HUES6 (cell line): ENCODE measurements at regions not wholly inside any gene's neighbourhood (a gene's known extent, or its start where the extent isn't known, plus 50 kb on each side); places are given as distances from the start of the nearest gene placed in this dataset.

Experiments
- H3K27ac ChIP-seq: 2 replicates; pipeline ENCODE4 v1.7.0; 2013; ENCODE audit warnings: low read depth, mild to moderate bottlenecking, low read length, inconsistent platforms
- H3K27me3 ChIP-seq: 2 replicates; pipeline ENCODE4 v1.6.1; 2013; ENCODE audit warnings: low read length; ENCODE audit not compliant: control insufficient read depth, insufficient read depth
- H3K36me3 ChIP-seq: 2 replicates; pipeline ENCODE4 v1.6.1; 2013; ENCODE audit warnings: low read length; ENCODE audit not compliant: control insufficient read depth, insufficient read depth
- H3K4me1 ChIP-seq: 2 replicates; pipeline ENCODE4 v1.6.1; 2013; ENCODE audit warnings: low read length; ENCODE audit not compliant: control insufficient read depth, insufficient read depth
- H3K4me3 ChIP-seq: 2 replicates; pipeline ENCODE4 v1.5.1; 2013; ENCODE audit warnings: low read depth, low read length
- H3K9ac ChIP-seq: one replicate; pipeline ENCODE4 v1.6.1; 2013; ENCODE audit warnings: mild to moderate bottlenecking, low read length
- H3K9me3 ChIP-seq: 2 replicates; pipeline ENCODE4 v1.6.1; 2013; ENCODE audit warnings: low read depth, low read length; ENCODE audit not compliant: control insufficient read depth, insufficient read depth

GRCh38 chr9:82582693-82583092 is 480.2 kb downstream of the RASEF start:
- Histone ChIP-seq H3K4me1 (peaks cover 3% of the 10 kb centered on the region; the same call in 1 of the 2 replicates), H3K27me3 (no peaks in the 10 kb centered on the region), H3K4me3 (no peak overlapping the region), H3K27ac (no peak overlapping the region), H3K9me3 (no peaks in the 10 kb centered on the region; the same call in 1 of the 2 replicates), H3K9ac (no peak overlapping the region), H3K36me3 (no peaks in the 10 kb centered on the region)

DNA sequence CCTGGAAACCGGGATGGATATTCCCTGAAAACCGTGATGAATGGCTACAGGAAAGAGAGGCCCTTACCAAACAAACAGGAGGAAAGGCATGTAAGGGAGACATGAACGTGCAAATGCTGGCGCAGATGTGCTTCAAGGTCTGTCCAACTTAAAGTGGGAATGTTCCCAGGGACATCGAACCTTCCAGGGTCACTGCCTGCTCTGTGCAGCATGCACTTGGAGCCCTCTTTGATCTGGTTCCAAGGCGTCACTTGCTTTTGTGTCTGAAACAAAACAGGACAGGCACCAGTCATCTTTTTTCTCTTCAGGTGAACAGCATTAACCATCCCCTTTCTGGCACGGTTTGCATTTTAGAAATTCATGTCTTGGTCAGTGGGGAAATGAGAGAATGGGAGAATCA is 479.4 kb downstream of the RASEF start:
- H3K36me3 ChIP-seq: no peaks in the 10 kb centered on the region
- peaks cover 3% of the 10 kb centered on the region; the same call in 1 of the 2 replicates for H3K4me1 ChIP-seq

GRCh38 chr9:82584349-82584863 is 478.5 kb downstream of the RASEF start:
- peaks cover 3% of the 10 kb centered on the region; the same call in 1 of the 2 replicates for H3K4me1 ChIP-seq
- H3K9me3 ChIP-seq: no peaks in the 10 kb centered on the region; the same call in 1 of the 2 replicates
- no peak overlapping the region for H3K9ac ChIP-seq

More for the DNA sequence above, 479.4 kb downstream of the RASEF start:
- no peak overlapping the region for H3K4me3 ChIP-seq
- H3K9me3 ChIP-seq: no peaks in the 10 kb centered on the region; the same call in 1 of the 2 replicates
- no peaks in the 10 kb centered on the region for H3K27me3 ChIP-seq
- no peak overlapping the region for H3K27ac ChIP-seq
- H3K9ac ChIP-seq: no peak overlapping the region

DNA sequence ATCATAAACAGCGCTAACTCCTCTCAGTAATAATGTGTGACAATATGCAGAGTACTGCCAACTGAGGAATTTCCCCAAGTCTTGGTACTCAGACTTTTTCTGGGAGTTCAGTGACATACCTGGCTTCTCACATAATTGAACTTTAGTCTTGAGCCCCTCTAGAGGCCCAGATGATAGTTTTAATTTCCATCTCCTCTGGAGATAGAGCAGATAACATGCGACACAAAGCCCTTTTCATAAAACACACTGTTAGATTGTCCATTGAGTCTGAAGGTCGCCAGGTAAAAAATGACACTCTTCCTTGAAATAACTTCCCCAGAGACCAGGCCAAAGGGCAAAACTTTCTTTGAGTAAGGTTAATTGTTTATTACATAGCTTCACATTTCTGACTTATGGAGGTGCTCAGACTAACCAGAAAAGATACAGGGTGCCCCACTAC is 476.0 kb downstream of the RASEF start:
- Histone ChIP-seq H3K4me3 (no peak overlapping the region), H3K9ac (no peak overlapping the region), H3K9me3 (no peaks in the 10 kb centered on the region), H3K4me1 (peaks cover 3% of the 10 kb centered on the region; the same call in 1 of the 2 replicates), H3K27ac (no peak overlapping the region), H3K36me3 (no peaks in the 10 kb centered on the region), H3K27me3 (no peaks in the 10 kb centered on the region)

More at GRCh38 chr9:82584349-82584863, 478.5 kb downstream of the RASEF start:
- Histone ChIP-seq H3K27me3 (no peaks in the 10 kb centered on the region), H3K27ac (no peak overlapping the region), H3K4me3 (no peak overlapping the region), H3K36me3 (no peaks in the 10 kb centered on the region)

DNA sequence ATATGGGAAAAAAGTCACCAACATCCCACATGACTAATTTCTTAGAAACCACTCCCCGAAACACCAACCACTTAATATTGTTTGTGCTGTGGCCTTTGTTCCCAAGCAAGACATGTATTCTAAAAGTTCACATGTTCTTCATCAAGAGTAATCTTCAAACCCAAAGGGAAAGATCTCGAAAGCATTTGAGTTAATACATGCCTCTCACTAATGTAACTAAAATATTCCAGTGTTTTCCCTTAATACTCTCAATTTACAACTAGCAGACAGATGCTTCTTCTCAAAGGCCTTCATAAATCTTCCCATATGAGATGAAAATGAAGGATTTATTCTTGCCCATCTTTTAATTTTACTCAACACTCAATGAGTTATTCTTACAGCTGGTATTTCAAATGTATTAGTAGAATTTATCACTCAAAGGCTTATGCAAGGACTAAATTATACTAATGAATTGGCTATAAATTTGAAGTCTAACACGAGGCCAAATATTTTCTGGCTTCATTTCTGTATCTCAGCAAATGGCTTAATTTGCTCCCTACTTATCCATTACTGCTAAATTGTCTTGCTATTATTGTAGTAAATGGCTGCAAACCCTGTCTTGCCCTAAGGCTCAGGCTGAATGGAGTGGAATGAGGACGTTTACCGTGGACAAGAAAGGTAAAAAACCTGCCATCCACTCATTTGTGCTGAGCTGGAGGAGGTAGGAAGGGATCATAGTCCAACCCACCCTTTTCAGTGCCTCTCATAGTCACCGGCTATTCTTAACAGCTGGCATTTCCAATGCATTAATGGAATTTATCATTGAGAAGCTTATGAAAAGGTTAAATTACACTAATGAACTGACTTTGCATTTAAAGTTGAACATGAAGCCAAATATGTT is 474.4 kb downstream of the RASEF start:
- H3K27ac ChIP-seq: no peak overlapping the region
- H3K9me3 ChIP-seq: no peaks in the 10 kb centered on the region

DNA sequence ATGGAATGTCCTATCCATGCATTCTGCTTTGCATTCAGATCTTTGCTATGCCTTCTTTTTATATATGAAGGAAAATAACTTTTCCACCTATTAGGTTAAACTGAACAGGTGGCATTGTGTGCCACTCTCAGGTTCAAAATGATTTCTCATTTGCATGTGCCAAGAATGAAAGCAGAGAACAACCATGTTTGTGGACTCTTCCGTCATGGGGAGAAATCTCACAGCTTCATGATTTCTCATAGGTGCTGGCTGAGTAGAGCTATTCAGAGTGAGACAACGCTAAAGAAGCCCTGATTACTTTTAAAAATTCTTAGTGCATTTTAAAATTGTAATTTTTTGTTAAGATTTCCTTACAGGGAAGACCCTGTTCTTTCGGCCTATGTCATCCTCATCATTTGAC is 472.1 kb downstream of the RASEF start:
- H3K9ac ChIP-seq: no peak overlapping the region
- H3K4me1 ChIP-seq: no peaks in the 10 kb centered on the region
- H3K36me3 ChIP-seq: no peaks in the 10 kb centered on the region
- H3K4me3 ChIP-seq: no peak overlapping the region
- H3K27me3 ChIP-seq: no peaks in the 10 kb centered on the region
- no peaks in the 10 kb centered on the region for H3K9me3 ChIP-seq
- H3K27ac ChIP-seq: no peak overlapping the region

More for the DNA sequence above, 474.4 kb downstream of the RASEF start:
- Histone ChIP-seq H3K36me3 (no peaks in the 10 kb centered on the region), H3K9ac (no peak overlapping the region), H3K4me3 (no peak overlapping the region), H3K27me3 (no peaks in the 10 kb centered on the region), H3K4me1 (peaks cover 3% of the 10 kb centered on the region; the same call in 1 of the 2 replicates)

DNA sequence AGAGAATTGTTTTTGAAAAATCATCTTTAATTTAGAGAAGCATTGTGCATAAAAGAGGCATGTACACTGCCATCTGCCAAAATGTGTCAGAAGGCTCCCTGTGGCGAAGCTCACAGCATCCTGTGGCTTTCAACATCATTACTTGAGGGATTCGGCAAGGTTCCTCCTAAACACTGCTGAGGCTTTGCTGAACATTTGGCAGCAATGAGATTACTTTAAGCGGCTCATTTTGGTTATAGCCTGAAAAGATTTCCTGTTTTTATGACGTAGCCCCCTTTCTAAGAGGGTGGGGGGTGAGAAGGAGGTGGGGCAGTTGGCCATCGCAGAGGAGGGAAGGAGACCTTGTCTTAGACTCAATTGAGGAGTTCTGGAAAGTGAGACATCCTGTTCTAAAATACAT is 469.4 kb downstream of the RASEF start:
- H3K4me1 ChIP-seq: no peaks in the 10 kb centered on the region
- no peaks in the 10 kb centered on the region for H3K9me3 ChIP-seq

DNA sequence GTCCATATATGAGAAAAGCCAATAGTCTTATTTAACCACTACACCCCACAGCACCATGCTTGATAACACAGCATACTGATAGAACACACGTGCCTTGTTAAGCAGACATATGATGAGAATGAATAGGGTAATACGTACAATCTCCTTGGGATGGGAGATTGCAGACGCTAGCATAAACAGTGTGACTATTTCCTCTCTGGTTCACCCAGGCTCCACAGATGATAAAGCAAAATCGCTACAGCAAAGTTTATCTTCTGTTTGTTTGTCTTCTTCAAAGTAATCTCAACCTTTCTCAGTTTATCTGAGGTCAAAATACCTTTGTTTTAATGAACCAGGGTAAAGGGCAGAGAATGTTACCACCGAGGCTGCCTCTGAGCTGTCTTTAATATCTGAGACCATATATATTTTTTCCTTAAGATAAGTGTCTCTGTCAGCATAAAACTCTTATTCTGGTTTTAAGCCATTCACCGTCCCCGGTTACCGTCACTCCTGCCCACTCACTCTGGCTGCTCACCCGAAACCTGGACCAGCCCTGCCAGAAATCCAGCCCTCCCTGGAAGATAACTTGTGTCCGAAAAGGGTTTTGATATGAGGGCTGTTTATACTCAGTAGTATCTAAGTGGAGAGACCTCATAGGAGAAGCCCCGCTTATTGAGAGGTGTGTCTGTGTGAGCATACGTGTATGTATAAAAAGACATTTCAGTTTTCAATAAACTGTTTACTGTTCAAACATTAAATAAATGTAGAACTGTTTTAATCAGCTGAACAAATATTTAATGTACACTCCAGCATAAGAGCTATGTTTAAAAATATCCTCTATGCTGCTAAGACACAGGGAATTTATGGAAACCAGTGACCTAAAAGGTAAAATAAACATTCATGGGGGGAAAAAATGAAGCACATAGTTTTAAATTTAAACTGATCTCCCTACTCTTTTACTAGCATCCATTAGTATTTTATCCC is 465.4 kb downstream of the RASEF start:
- Histone ChIP-seq H3K4me1 (no peaks in the 10 kb centered on the region), H3K27ac (no peak overlapping the region), H3K9ac (no peak overlapping the region), H3K36me3 (no peaks in the 10 kb centered on the region), H3K27me3 (no peaks in the 10 kb centered on the region), H3K4me3 (no peak overlapping the region), H3K9me3 (no peaks in the 10 kb centered on the region)

More for the DNA sequence above, 469.4 kb downstream of the RASEF start:
- Histone ChIP-seq H3K9ac (no peak overlapping the region), H3K27ac (no peak overlapping the region), H3K27me3 (no peaks in the 10 kb centered on the region), H3K4me3 (no peak overlapping the region), H3K36me3 (no peaks in the 10 kb centered on the region)

- Histone ChIP-seq H3K4me3 (no peak overlapping the region), H3K4me1 (no peaks in the 10 kb centered on the region), H3K27me3 (no peaks in the 10 kb centered on the region), H3K27ac (no peak overlapping the region), H3K36me3 (no peaks in the 10 kb centered on the region), H3K9ac (no peak overlapping the region), H3K9me3 (no peaks in the 10 kb centered on the region)
These were observed 464.5 kb downstream of the RASEF start for GRCh38 chr9:82598241-82599039.

DNA sequence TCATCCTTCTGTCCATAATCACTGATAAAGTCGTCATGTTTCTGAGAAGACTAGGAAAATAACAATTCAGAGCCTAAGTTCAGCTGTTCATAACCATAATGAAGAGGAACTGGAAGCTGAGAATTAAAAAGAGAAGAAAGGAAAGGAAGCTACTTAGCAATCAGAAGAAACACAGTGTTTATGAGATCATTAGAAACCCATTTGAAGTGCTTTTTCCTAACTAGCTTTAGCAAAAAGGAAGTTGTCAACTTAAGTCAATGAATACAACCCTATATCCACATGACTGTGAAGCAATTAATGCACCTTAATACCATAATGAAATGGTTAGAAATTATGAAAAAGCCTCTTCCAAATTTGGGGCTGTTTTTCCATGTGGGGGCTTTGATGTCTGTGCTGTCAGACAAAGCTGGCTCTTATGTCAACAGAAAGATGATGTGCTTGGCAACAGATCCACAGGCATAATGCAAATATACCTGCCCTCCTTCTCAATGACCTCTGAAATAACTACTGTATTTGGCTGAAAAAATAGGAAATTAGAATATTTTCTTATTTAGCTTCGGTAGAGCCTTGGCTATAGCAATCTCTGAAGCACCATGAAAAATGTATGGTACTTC is 463.5 kb downstream of the RASEF start:
- no peaks in the 10 kb centered on the region for H3K4me1 ChIP-seq
- H3K36me3 ChIP-seq: no peaks in the 10 kb centered on the region
- H3K4me3 ChIP-seq: no peak overlapping the region
- no peak overlapping the region for H3K27ac ChIP-seq
- H3K27me3 ChIP-seq: no peaks in the 10 kb centered on the region
- H3K9me3 ChIP-seq: no peaks in the 10 kb centered on the region
- H3K9ac ChIP-seq: no peak overlapping the region
